Neural progenitor cell (in vitro differentiated cells): ENCODE measurements at regions not wholly inside any gene's neighbourhood (a gene's known extent, or its start where the extent isn't known, plus 50 kb on each side); places are given as distances from the start of the nearest gene placed in this dataset.

Experiments used
- EZH2 ChIP-seq: fragments of 200-600 bp; sonication (generic); IDR thresholded peaks from 2 replicates; pipeline ENCODE4 v1.6.1; 2017; ENCODE audit warnings: antibody characterized with exemption, mild to moderate bottlenecking, moderate library complexity
- EZH2phosphoT487 ChIP-seq: fragments of 200-600 bp; sonication (generic); IDR thresholded peaks from 2 replicates; pipeline ENCODE4 v1.6.1; 2017; ENCODE audit warnings: antibody characterized with exemption
- TF ChIP-seq, protein P1 (sequence below): fragments of 200-600 bp; sonication (generic); IDR thresholded peaks from 2 replicates; pipeline ENCODE4 v1.5.1; 2017; ENCODE audit warnings: antibody characterized with exemption, mild to moderate bottlenecking

- TF ChIP-seq, protein P1, sequence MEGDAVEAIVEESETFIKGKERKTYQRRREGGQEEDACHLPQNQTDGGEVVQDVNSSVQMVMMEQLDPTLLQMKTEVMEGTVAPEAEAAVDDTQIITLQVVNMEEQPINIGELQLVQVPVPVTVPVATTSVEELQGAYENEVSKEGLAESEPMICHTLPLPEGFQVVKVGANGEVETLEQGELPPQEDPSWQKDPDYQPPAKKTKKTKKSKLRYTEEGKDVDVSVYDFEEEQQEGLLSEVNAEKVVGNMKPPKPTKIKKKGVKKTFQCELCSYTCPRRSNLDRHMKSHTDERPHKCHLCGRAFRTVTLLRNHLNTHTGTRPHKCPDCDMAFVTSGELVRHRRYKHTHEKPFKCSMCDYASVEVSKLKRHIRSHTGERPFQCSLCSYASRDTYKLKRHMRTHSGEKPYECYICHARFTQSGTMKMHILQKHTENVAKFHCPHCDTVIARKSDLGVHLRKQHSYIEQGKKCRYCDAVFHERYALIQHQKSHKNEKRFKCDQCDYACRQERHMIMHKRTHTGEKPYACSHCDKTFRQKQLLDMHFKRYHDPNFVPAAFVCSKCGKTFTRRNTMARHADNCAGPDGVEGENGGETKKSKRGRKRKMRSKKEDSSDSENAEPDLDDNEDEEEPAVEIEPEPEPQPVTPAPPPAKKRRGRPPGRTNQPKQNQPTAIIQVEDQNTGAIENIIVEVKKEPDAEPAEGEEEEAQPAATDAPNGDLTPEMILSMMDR, result no peak
- no peak for TF ChIP-seq EZH2phosphoT487
- no peak for TF ChIP-seq EZH2
Measured at GRCh38 chr9:25078202-25078601, 532.5 kb upstream of the IZUMO3 start.
